ENCODE measurements at regions not wholly inside any gene's neighbourhood (a gene's known extent, or its start where the extent isn't known, plus 50 kb on each side); places are given as distances from the start of the nearest gene placed in this dataset.

- no peak for TF ChIP-seq CTCF (IDR thresholded peaks at IDR 0.05)
- TF ChIP-seq EZH2phosphoT487 (IDR thresholded peaks at IDR 0.05) = no peak
- no peak for TF ChIP-seq EZH2 (IDR thresholded peaks at IDR 0.05)
Observed at GRCh38 chr5:175813943-175814630, 57.3 kb upstream of the CPLX2 start.

Measured in neural progenitor cell (in vitro differentiated cells).